Astrocyte (in vitro differentiated cells and primary cell): ENCODE measurements at regions not wholly inside any gene's neighbourhood (a gene's known extent, or its start where the extent isn't known, plus 50 kb on each side); places are given as distances from the start of the nearest gene placed in this dataset.

Experiments
- DNase-seq: peaks from one replicate; pipeline ENCODE4 v3.0.0-alpha.2; 2010; ENCODE audit warnings: low read depth
- FAIRE-seq: peaks from 2 replicates; lab custom pipeline; 2011; peaks lifted over from hg19 to GRCh38; lab: Jason Lieb, UNC
- H2AFZ ChIP-seq: 2 replicates; pipeline ENCODE4 v1.6.0; 2012; ENCODE audit warnings: low read depth, low read length, inconsistent platforms
- H3K27ac ChIP-seq: 2 replicates; pipeline ENCODE4 v1.5.1; 2011; ENCODE audit warnings: low read depth, low read length, inconsistent platforms
- H3K27me3 ChIP-seq: 2 replicates; pipeline ENCODE4 v1.6.0; 2011; ENCODE audit warnings: low read length, inconsistent platforms; ENCODE audit not compliant: insufficient read depth
- H3K36me3 ChIP-seq: 2 replicates; pipeline ENCODE4 v1.5.1; 2011; ENCODE audit warnings: low read length, inconsistent platforms; ENCODE audit not compliant: insufficient read depth
- H3K4me1 ChIP-seq: 2 replicates; pipeline ENCODE4 v1.5.1; 2011; ENCODE audit warnings: low read length, inconsistent platforms; ENCODE audit not compliant: insufficient read depth
- H3K4me2 ChIP-seq: 2 replicates; pipeline ENCODE4 v1.6.0; 2012; ENCODE audit warnings: low read length, inconsistent platforms
- H3K4me3 ChIP-seq: 2 replicates; pipeline ENCODE4 v1.5.1; 2011; ENCODE audit warnings: low read depth, mild to moderate bottlenecking, low read length, inconsistent platforms; ENCODE audit not compliant: insufficient read depth
- H3K79me2 ChIP-seq: 2 replicates; pipeline ENCODE4 v1.6.0; 2012; ENCODE audit warnings: mild to moderate bottlenecking, low read length, inconsistent platforms; ENCODE audit not compliant: insufficient read depth
- H3K9ac ChIP-seq: 2 replicates; pipeline ENCODE4 v1.6.0; 2012; ENCODE audit warnings: mild to moderate bottlenecking, low read length, inconsistent platforms
- H3K9me3 ChIP-seq: 2 replicates; pipeline ENCODE4 v1.5.1; 2012; ENCODE audit warnings: low read depth, mild to moderate bottlenecking, low read length, inconsistent platforms; ENCODE audit not compliant: insufficient read depth
- H4K20me1 ChIP-seq: 2 replicates; pipeline ENCODE4 v1.6.0; 2012; ENCODE audit warnings: low read length, inconsistent platforms; ENCODE audit not compliant: insufficient read depth
- H3K27ac Mint-ChIP-seq: one replicate; pipeline ENCODE4 v1.8.0; 2021; ENCODE audit warnings: mild to moderate bottlenecking, mixed read lengths; ENCODE audit not compliant: unreplicated experiment
- H3K27me3 Mint-ChIP-seq: one replicate; pipeline ENCODE4 v1.8.0; 2021; ENCODE audit warnings: low read depth, mixed read lengths; ENCODE audit not compliant: unreplicated experiment
- H3K36me3 Mint-ChIP-seq: one replicate; pipeline ENCODE4 v1.8.0; 2021; ENCODE audit warnings: low read depth, mixed read lengths; ENCODE audit not compliant: unreplicated experiment
- H3K4me1 Mint-ChIP-seq: one replicate; pipeline ENCODE4 v1.8.0; 2021; ENCODE audit warnings: low read depth, mixed read lengths; ENCODE audit not compliant: unreplicated experiment
- H3K4me3 Mint-ChIP-seq: one replicate; pipeline ENCODE4 v1.8.0; 2021; ENCODE audit warnings: mild to moderate bottlenecking, moderate library complexity, mixed read lengths; ENCODE audit not compliant: unreplicated experiment
- H3K9me3 Mint-ChIP-seq: one replicate; pipeline ENCODE4 v1.8.0; 2021; ENCODE audit warnings: mild to moderate bottlenecking, mixed read lengths; ENCODE audit not compliant: unreplicated experiment
- CTCF ChIP-seq: IDR thresholded peaks from 2 replicates; pipeline ENCODE4 v1.5.1; 2011; ENCODE audit warnings: low read depth, mild to moderate bottlenecking, inconsistent platforms, low read length, moderate library complexity; ENCODE audit not compliant: insufficient read depth
- EZH2 ChIP-seq: IDR thresholded peaks from 2 replicates; pipeline ENCODE4 v1.6.1; 2012; ENCODE audit warnings: mild to moderate bottlenecking, low read length, inconsistent platforms; ENCODE audit not compliant: insufficient read depth

GRCh38 chr20:57787151-57787989 lies 77.6 kb upstream of the PMEPA1 start:
- Mint-ChIP-seq H3K4me3 (no peak overlapping the region), H3K36me3 (no peaks in the 10 kb centered on the region), H3K27me3 (peaks cover 40% of the 10 kb centered on the region), H3K9me3 (peaks cover 2% of the 10 kb centered on the region), H3K4me1 (peaks cover 4% of the 10 kb centered on the region), H3K27ac (no peak overlapping the region)
- Histone ChIP-seq H3K9me3 (peaks cover 3% of the 10 kb centered on the region), H3K4me3 (no peak overlapping the region), H3K4me2 (no peak overlapping the region), H3K79me2 (no peaks in the 10 kb centered on the region), H3K36me3 (no peaks in the 10 kb centered on the region), H3K27ac (no peak overlapping the region), H3K27me3 (peaks cover 13% of the 10 kb centered on the region), H3K9ac (no peak overlapping the region), H3K4me1 (peaks cover 10% of the 10 kb centered on the region), H2AFZ (no peak overlapping the region), H4K20me1 (no peaks in the 10 kb centered on the region)
- DNase-seq (no peak), FAIRE-seq (no peak)
- no peak for TF ChIP-seq CTCF
- no peak for TF ChIP-seq EZH2

GRCh38 chr20:57786304-57786932 lies 76.6 kb upstream of the PMEPA1 start:
- DNase-seq (no peak), FAIRE-seq (no peak)
- Histone ChIP-seq H3K79me2 (no peaks in the 10 kb centered on the region), H3K4me2 (no peak overlapping the region), H3K27ac (no peak overlapping the region), H3K27me3 (peaks cover 13% of the 10 kb centered on the region), H2AFZ (no peak overlapping the region), H4K20me1 (no peaks in the 10 kb centered on the region), H3K36me3 (no peaks in the 10 kb centered on the region), H3K9ac (no peak overlapping the region), H3K9me3 (peaks cover under 1% of the 10 kb centered on the region), H3K4me1 (peaks cover 4% of the 10 kb centered on the region), H3K4me3 (no peak overlapping the region)
- no peak overlapping the region for H3K27ac Mint-ChIP-seq
- no peaks in the 10 kb centered on the region for H3K4me1 Mint-ChIP-seq
- TF ChIP-seq EZH2: no peak
- no peak for TF ChIP-seq CTCF
- H3K9me3 Mint-ChIP-seq: peaks cover 2% of the 10 kb centered on the region
- H3K4me3 Mint-ChIP-seq: no peak overlapping the region
- H3K27me3 Mint-ChIP-seq: peaks cover 44% of the 10 kb centered on the region
- no peaks in the 10 kb centered on the region for H3K36me3 Mint-ChIP-seq

GRCh38 chr20:57785720-57786119 lies 75.9 kb upstream of the PMEPA1 start:
- Histone ChIP-seq H3K9ac (no peak overlapping the region), H2AFZ (no peak overlapping the region), H3K79me2 (no peaks in the 10 kb centered on the region), H3K4me1 (peaks cover 4% of the 10 kb centered on the region), H3K4me3 (no peak overlapping the region), H3K27me3 (peaks cover 11% of the 10 kb centered on the region), H3K36me3 (no peaks in the 10 kb centered on the region), H3K27ac (no peak overlapping the region), H3K9me3 (no peaks in the 10 kb centered on the region), H4K20me1 (no peaks in the 10 kb centered on the region), H3K4me2 (no peak overlapping the region)
- H3K36me3 Mint-ChIP-seq: no peaks in the 10 kb centered on the region
- H3K9me3 Mint-ChIP-seq: peaks cover 2% of the 10 kb centered on the region
- no peak overlapping the region for H3K4me3 Mint-ChIP-seq
- H3K27me3 Mint-ChIP-seq: peaks cover 50% of the 10 kb centered on the region
- FAIRE-seq: no peak
- H3K4me1 Mint-ChIP-seq: no peaks in the 10 kb centered on the region
- TF ChIP-seq EZH2 (no peak), CTCF (no peak)
- H3K27ac Mint-ChIP-seq: no peak overlapping the region
- DNase-seq: no peak
